Vagina (tissue), 2 donors: ENCODE measurements at regions not wholly inside any gene's neighbourhood (a gene's known extent, or its start where the extent isn't known, plus 50 kb on each side); places are given as distances from the start of the nearest gene placed in this dataset.

ENCODE experiments used
- DNase-seq, 2 donors: peaks; one replicate each; pipeline ENCODE4 v3.0.0-alpha.2; 2017; ENCODE audit errors: extremely low spot score in 2 of 2
- H3K27ac ChIP-seq: fragments of 200-600 bp; sonication (generic); one replicate; pipeline ENCODE4 v1.5.1; 2019
- H3K27me3 ChIP-seq: fragments of 200-600 bp; sonication (generic); one replicate; pipeline ENCODE4 v1.5.1; 2019
- H3K36me3 ChIP-seq, 2 donors: fragments of 200-600 bp; sonication (generic); one replicate each; pipeline ENCODE4 v1.5.1; 2017 to 2019
- H3K4me1 ChIP-seq: fragments of 200-600 bp; sonication (generic); one replicate; pipeline ENCODE4 v1.5.1; 2019
- H3K4me3 ChIP-seq, 2 donors: fragments of 200-600 bp; sonication (generic); 1 replicate in 1 of 2; 2 replicates in 1 of 2; pipeline ENCODE4 v1.5.1; 2016 to 2019
- H3K9me3 ChIP-seq: fragments of 200-600 bp; sonication (generic); one replicate; pipeline ENCODE4 v1.5.1; 2019
- POLR2A ChIP-seq, 2 donors: fragments of 450-650 bp; IDR thresholded peaks; one replicate each; pipeline ENCODE4 v1.6.1; 2017; ENCODE audit warnings: antibody characterized with exemption in 2 of 2, mild to moderate bottlenecking in 2 of 2, moderate library complexity in 2 of 2
- POLR2AphosphoS5 ChIP-seq, 2 donors: sonication (generic); formaldehyde crosslinking; IDR thresholded peaks; one replicate each; pipeline ENCODE4 v1.9.0; 2017; ENCODE audit warnings: antibody characterized with exemption in 2 of 2, mild to moderate bottlenecking in 2 of 2, low read depth in 1 of 2; ENCODE audit not compliant: insufficient read depth in 1 of 2
- intact Hi-C: fragments of 100-400 bp; cut with DNase I; formaldehyde crosslinking; loops from one replicate; pipeline ENCODE4 v1.15.1; 2023
- TF ChIP-seq, protein P1 (sequence below), 3 experiments: fragments of 450-650 bp in 2 of 3; fragments of 200-600 bp in 1 of 3; sonication (generic) in 1 of 3; IDR thresholded peaks; one replicate each; pipeline ENCODE4 v1.5.1; 2017 to 2019; ENCODE audit warnings: antibody characterized with exemption in 3 of 3, mild to moderate bottlenecking in 2 of 3, moderate library complexity in 2 of 3

DNA sequence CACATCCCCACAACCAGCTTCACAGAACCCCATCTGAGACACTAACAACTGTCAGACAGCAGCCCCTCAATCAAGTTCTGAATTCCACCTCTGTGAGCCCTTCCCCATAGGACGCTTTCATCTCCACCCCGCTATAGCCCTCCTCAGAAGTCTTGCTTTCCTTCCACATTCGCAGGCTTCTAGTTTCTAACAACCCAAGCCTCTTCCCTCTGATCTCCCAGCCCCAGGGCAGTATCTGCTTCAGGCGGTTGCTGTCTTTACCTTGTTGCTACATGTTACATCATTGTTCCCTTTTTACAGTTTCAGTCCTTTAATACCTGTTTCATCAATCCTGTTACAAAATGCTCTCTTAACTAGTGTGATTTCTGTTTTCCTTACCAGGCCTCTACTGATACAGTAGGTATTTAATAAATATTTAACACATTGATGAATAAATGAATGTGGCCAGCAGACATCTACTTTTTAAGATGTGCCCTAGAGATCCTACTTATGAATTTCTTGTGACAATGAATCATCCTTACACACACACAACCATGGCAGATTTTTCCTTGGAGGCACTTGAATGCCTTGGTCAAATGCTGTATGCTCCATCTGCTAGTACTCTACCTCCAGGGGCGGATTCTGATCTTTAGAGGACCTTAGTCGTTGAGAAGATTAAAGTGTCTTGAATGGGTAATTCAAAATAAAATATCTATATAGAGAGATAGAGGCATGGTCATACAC is 164.7 kb upstream of the SLIT2 start:
- no peaks in the 10 kb centered on the region for H3K27me3 ChIP-seq
- H3K4me3 ChIP-seq, result no peak overlapping the region
- intact Hi-C loops, result no loop called here
- no peak overlapping the region for H3K27ac ChIP-seq
- TF ChIP-seq, protein P1, sequence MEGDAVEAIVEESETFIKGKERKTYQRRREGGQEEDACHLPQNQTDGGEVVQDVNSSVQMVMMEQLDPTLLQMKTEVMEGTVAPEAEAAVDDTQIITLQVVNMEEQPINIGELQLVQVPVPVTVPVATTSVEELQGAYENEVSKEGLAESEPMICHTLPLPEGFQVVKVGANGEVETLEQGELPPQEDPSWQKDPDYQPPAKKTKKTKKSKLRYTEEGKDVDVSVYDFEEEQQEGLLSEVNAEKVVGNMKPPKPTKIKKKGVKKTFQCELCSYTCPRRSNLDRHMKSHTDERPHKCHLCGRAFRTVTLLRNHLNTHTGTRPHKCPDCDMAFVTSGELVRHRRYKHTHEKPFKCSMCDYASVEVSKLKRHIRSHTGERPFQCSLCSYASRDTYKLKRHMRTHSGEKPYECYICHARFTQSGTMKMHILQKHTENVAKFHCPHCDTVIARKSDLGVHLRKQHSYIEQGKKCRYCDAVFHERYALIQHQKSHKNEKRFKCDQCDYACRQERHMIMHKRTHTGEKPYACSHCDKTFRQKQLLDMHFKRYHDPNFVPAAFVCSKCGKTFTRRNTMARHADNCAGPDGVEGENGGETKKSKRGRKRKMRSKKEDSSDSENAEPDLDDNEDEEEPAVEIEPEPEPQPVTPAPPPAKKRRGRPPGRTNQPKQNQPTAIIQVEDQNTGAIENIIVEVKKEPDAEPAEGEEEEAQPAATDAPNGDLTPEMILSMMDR (IDR thresholded peaks at IDR 0.05), result no peak
- TF ChIP-seq POLR2AphosphoS5 (IDR thresholded peaks at IDR 0.05; ENCODE audit: insufficient read depth in 1 of 2, low read depth in 1 of 2), result no peak
- TF ChIP-seq POLR2A (IDR thresholded peaks at IDR 0.05), result no peak
- H3K9me3 ChIP-seq, result no peaks in the 10 kb centered on the region
- no peak for DNase-seq
- no peaks in the 10 kb centered on the region for H3K36me3 ChIP-seq
- H3K4me1 ChIP-seq, result no peaks in the 10 kb centered on the region

DNA sequence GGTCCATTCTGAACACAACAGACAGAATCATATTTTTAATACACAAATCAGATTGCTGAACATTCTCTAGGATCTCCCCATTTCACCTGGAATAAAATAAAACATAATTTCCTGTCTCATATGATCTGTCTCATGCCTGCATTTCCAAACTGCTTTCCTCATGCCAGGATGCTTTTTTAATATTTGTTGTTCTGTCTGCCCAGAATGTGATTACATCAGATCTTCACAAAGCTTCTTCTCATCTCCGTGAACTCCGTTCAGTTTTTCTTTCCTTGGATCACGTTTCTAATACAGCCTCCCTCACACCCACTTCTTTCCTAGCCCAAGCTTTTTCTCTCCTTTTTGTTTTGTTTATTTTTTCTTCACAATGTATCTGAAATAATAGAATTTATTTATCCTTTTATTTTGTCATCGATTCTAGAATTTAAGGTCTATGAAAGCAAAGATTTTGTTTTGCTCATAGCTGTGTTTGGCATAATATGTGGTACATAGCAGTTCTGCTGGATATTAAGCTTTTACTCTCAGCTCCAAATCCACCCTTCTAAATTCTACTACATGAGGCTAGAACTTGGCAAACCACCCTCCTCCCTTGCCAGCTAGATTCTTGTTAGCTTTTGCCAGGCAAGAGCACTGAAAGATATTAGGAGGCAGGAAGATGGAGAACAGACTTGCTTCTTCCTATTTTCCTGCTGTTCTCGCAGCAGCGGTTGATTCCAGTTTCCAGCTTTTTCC is 165.5 kb upstream of the SLIT2 start:
- no peak overlapping the region for H3K27ac ChIP-seq

DNA sequence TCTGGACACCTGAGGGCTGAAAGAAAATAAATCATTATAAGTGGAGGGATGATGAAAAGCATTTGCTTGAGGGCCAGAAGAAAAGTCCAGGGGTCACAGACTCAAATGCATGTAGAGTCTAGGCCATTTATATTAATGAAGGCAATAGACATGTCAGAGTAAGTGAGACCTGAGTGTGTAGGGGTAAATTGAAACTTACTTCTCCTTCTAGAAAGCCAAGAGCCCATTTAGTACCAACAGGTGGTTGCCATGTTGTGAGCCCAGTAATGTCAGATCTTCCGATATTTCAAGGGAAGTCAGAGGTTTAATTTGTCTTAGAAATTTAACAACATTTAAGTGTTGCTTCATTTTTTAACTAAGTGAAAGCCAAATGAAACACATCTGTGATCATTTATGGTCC is 166.1 kb upstream of the SLIT2 start:
- no peaks in the 10 kb centered on the region for H3K27me3 ChIP-seq
- DNase-seq, result no peak
- H3K36me3 ChIP-seq, result no peaks in the 10 kb centered on the region
- no peaks in the 10 kb centered on the region for H3K9me3 ChIP-seq
- H3K4me1 ChIP-seq, result no peaks in the 10 kb centered on the region
- TF ChIP-seq, protein P1 (IDR thresholded peaks at IDR 0.05), result no peak
- no peak for TF ChIP-seq POLR2AphosphoS5 (IDR thresholded peaks at IDR 0.05; ENCODE audit: insufficient read depth in 1 of 2, low read depth in 1 of 2)
- TF ChIP-seq POLR2A (IDR thresholded peaks at IDR 0.05), result no peak
- H3K27ac ChIP-seq, result no peak overlapping the region
- intact Hi-C loops, result no loop called here
- no peak overlapping the region for H3K4me3 ChIP-seq

More for the DNA sequence above, 165.5 kb upstream of the SLIT2 start:
- TF ChIP-seq POLR2AphosphoS5 (IDR thresholded peaks at IDR 0.05; ENCODE audit: insufficient read depth in 1 of 2, low read depth in 1 of 2) (no peak), POLR2A (IDR thresholded peaks at IDR 0.05) (no peak)
- TF ChIP-seq, protein P1 (IDR thresholded peaks at IDR 0.05), result no peak
- H3K27me3 ChIP-seq, result no peaks in the 10 kb centered on the region
- no peaks in the 10 kb centered on the region for H3K9me3 ChIP-seq
- no peaks in the 10 kb centered on the region for H3K4me1 ChIP-seq
- no peaks in the 10 kb centered on the region for H3K36me3 ChIP-seq
- DNase-seq, result no peak
- intact Hi-C loops, result no loop called here
- H3K4me3 ChIP-seq, result no peak overlapping the region

DNA sequence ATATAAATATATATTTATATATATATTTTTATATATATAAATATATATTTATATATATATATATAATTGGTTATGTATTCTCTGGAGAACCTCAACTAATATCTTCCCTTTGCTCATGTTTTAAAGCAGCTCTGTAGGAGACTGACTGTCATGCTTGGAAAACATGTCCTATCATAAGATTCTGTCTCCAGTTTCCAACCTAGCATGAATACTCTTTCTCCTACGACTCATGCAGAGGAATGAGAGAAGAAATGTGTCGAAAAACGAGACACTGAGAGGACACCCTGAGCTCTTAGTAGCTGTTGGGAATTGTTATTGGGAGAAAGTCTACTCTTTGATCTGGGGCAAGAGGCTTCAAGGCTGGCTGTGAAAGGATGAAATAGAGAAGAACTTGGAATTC is 166.5 kb upstream of the SLIT2 start:
- Histone ChIP-seq H3K4me1 (no peaks in the 10 kb centered on the region), H3K9me3 (no peaks in the 10 kb centered on the region), H3K27ac (no peak overlapping the region), H3K27me3 (no peaks in the 10 kb centered on the region), H3K36me3 (no peaks in the 10 kb centered on the region), H3K4me3 (no peak overlapping the region)
- intact Hi-C loops, result no loop called here
- DNase-seq, result no peak
- TF ChIP-seq POLR2A (IDR thresholded peaks at IDR 0.05) (no peak), POLR2AphosphoS5 (IDR thresholded peaks at IDR 0.05; ENCODE audit: insufficient read depth in 1 of 2, low read depth in 1 of 2) (no peak)
- TF ChIP-seq, protein P1 (IDR thresholded peaks at IDR 0.05), result no peak

DNA sequence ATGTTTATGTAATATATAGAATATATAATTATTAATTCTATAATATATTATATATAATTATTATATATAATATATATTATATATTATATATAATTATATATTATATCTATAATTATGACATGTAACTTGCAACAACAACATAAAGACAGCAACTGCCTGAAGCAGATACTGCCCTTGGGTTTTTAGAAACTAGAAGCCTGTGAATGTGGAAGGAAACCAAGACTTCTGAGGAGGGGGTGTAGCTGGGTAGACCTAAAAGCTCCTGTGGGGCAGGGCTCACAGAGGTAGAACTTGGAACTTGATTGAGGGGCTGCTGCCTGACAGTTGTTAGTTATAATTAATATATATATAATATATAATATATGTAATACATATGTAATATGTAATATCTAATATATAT is 167.2 kb upstream of the SLIT2 start:
- Histone ChIP-seq H3K9me3 (no peaks in the 10 kb centered on the region), H3K27me3 (no peaks in the 10 kb centered on the region), H3K4me1 (no peaks in the 10 kb centered on the region), H3K27ac (no peak overlapping the region), H3K36me3 (no peaks in the 10 kb centered on the region), H3K4me3 (no peak overlapping the region)
- TF ChIP-seq POLR2A (IDR thresholded peaks at IDR 0.05), result no peak
- no peak for TF ChIP-seq POLR2AphosphoS5 (IDR thresholded peaks at IDR 0.05; ENCODE audit: insufficient read depth in 1 of 2, low read depth in 1 of 2)
- TF ChIP-seq, protein P1 (IDR thresholded peaks at IDR 0.05), result no peak
- DNase-seq, result no peak
- intact Hi-C loops, result no loop called here
